Mesenchymal stem cell (in vitro differentiated cells and primary cell): ENCODE measurements at regions not wholly inside any gene's neighbourhood (a gene's known extent, or its start where the extent isn't known, plus 50 kb on each side); places are given as distances from the start of the nearest gene placed in this dataset.
"Not testable (repeated sequence)": the region's sequence is repeated elsewhere in the genome, so short reads cannot be mapped to it uniquely, and the experiment has no call there.

ENCODE experiments used
- DNase-seq: peaks from one replicate; pipeline ENCODE4 v3.0.0-alpha.2; 2013
- H2AFZ ChIP-seq: one replicate; pipeline ENCODE4 v1.6.1; 2013; ENCODE audit warnings: low read depth, mild to moderate bottlenecking, control low read depth, inconsistent platforms, low read length, moderate library complexity
- H2AK5ac ChIP-seq: 2 replicates; pipeline ENCODE4 v1.6.1; 2013; ENCODE audit warnings: low read length, moderate library complexity, mild to moderate bottlenecking, inconsistent platforms; ENCODE audit not compliant: severe bottlenecking
- H2BK120ac ChIP-seq: one replicate; pipeline ENCODE4 v1.6.1; 2013; ENCODE audit warnings: low read depth, mild to moderate bottlenecking, inconsistent platforms, low read length, moderate library complexity
- H2BK12ac ChIP-seq, 2 experiments: one replicate each; pipeline ENCODE4 v1.6.1; 2013; ENCODE audit warnings: inconsistent platforms in 2 of 2, low read length in 2 of 2, mild to moderate bottlenecking in 2 of 2, moderate library complexity in 2 of 2, control low read depth in 1 of 2
- H2BK15ac ChIP-seq: one replicate; pipeline ENCODE4 v1.6.1; 2013; ENCODE audit warnings: mild to moderate bottlenecking, low read depth, inconsistent platforms; ENCODE audit not compliant: poor library complexity, severe bottlenecking
- H2BK5ac ChIP-seq: 2 replicates; pipeline ENCODE4 v1.6.1; 2013; ENCODE audit warnings: low read depth, mild to moderate bottlenecking, low read length, control low read depth, inconsistent platforms; ENCODE audit not compliant: poor library complexity, severe bottlenecking
- H3K14ac ChIP-seq, 2 experiments: one replicate each; pipeline ENCODE4 v1.6.1; 2013; ENCODE audit warnings: inconsistent platforms in 2 of 2, low read length in 2 of 2, control low read depth in 1 of 2, mild to moderate bottlenecking in 1 of 2, moderate library complexity in 1 of 2
- H3K18ac ChIP-seq, 2 experiments: one replicate each; pipeline ENCODE4 v1.6.1; 2013; ENCODE audit warnings: inconsistent platforms in 2 of 2, low read length in 2 of 2, control low read depth in 1 of 2, low read depth in 1 of 2, mild to moderate bottlenecking in 1 of 2
- H3K23ac ChIP-seq, 2 experiments: one replicate each; pipeline ENCODE4 v1.6.1; 2013; ENCODE audit warnings: inconsistent platforms in 2 of 2, low read length in 2 of 2, mild to moderate bottlenecking in 2 of 2, moderate library complexity in 2 of 2, control low read depth in 1 of 2
- H3K27ac ChIP-seq: 2 replicates; pipeline ENCODE4 v1.5.1; 2013; ENCODE audit warnings: mild to moderate bottlenecking, moderate library complexity, low read length, control low read depth, inconsistent platforms; ENCODE audit not compliant: poor library complexity, severe bottlenecking
- H3K27me3 ChIP-seq, 2 experiments: 2 replicates each; pipeline versions ENCODE4 v1.6.1 to v1.7.0; 2013; ENCODE audit warnings: low read length in 2 of 2, mild to moderate bottlenecking in 2 of 2, moderate library complexity in 2 of 2, control low read depth in 1 of 2, inconsistent platforms in 1 of 2; ENCODE audit not compliant: control insufficient read depth in 1 of 2, insufficient read depth in 1 of 2
- H3K36me3 ChIP-seq, 2 experiments: 2 replicates each; pipeline versions ENCODE4 v1.6.1 to v1.7.0; 2013; ENCODE audit warnings: low read length in 2 of 2, control low read depth in 1 of 2, inconsistent platforms in 1 of 2, low read depth in 1 of 2, mild to moderate bottlenecking in 1 of 2; ENCODE audit not compliant: insufficient read depth in 2 of 2, control insufficient read depth in 1 of 2
- H3K4ac ChIP-seq, 2 experiments: one replicate each; pipeline ENCODE4 v1.6.1; 2013; ENCODE audit warnings: inconsistent platforms in 2 of 2, low read length in 2 of 2, mild to moderate bottlenecking in 2 of 2, moderate library complexity in 2 of 2, control low read depth in 1 of 2, low read depth in 1 of 2
- H3K4me1 ChIP-seq: 2 replicates; pipeline ENCODE4 v1.6.1; 2013; ENCODE audit warnings: low read depth, low read length, control low read depth; ENCODE audit not compliant: control insufficient read depth, insufficient read depth
- H3K4me2 ChIP-seq: 2 replicates; pipeline ENCODE4 v1.6.1; 2013; ENCODE audit warnings: low read length, mild to moderate bottlenecking, inconsistent platforms; ENCODE audit not compliant: poor library complexity, severe bottlenecking
- H3K4me3 ChIP-seq, 2 experiments: 2 replicates each; pipeline versions ENCODE4 v1.5.1 to v1.7.0; 2013; ENCODE audit warnings: low read length in 2 of 2, mild to moderate bottlenecking in 2 of 2, control low read depth in 1 of 2, low read depth in 1 of 2; ENCODE audit not compliant: insufficient read depth in 1 of 2
- H3K79me1 ChIP-seq: replicated peaks from 2 replicates; pipeline ENCODE4 v1.6.1; 2013; ENCODE audit warnings: mild to moderate bottlenecking, control low read depth, low read length, inconsistent platforms; ENCODE audit not compliant: poor library complexity, severe bottlenecking
- H3K9ac ChIP-seq: 2 replicates; pipeline ENCODE4 v1.7.0; 2013; ENCODE audit warnings: mild to moderate bottlenecking, low read length, moderate library complexity
- H3K9me3 ChIP-seq: 2 replicates; pipeline ENCODE4 v1.7.0; 2013; ENCODE audit warnings: mild to moderate bottlenecking, low read length; ENCODE audit not compliant: control insufficient read depth
- H4K8ac ChIP-seq: one replicate; pipeline ENCODE4 v1.6.1; 2013; ENCODE audit warnings: inconsistent platforms, mild to moderate bottlenecking, low read length, moderate library complexity
- H4K91ac ChIP-seq: one replicate; pipeline ENCODE4 v1.6.1; 2013; ENCODE audit warnings: mild to moderate bottlenecking, low read length, inconsistent platforms
- WGBS: methylation state at CpG from one replicate; pipeline ENCODE4 v1.1.7; 2013; ENCODE audit warnings: mixed read lengths; 5-methylcytosine and 5-hydroxymethylcytosine counted together

GRCh38 chr13:18822655-18823639 is 358.7 kb downstream of the TUBA3C start:
- H3K4me3 ChIP-seq, H3K4me1 ChIP-seq, H3K36me3 ChIP-seq, H3K27ac ChIP-seq, H3K14ac ChIP-seq, H3K27me3 ChIP-seq, DNase-seq, H3K18ac ChIP-seq, H2BK5ac ChIP-seq, H2BK12ac ChIP-seq, H3K4me2 ChIP-seq, H4K91ac ChIP-seq, H3K9me3 ChIP-seq, H2BK120ac ChIP-seq, H2BK15ac ChIP-seq, H2AFZ ChIP-seq, H3K79me1 ChIP-seq, H3K4ac ChIP-seq, H4K8ac ChIP-seq, H3K23ac ChIP-seq, H2AK5ac ChIP-seq, H3K9ac ChIP-seq: not testable (repeated sequence)
- 37% methylated on average over 2 of the region's 3 CpGs for WGBS

- not testable (repeated sequence) for H2BK120ac ChIP-seq, H3K4me1 ChIP-seq, H3K36me3 ChIP-seq, H3K79me1 ChIP-seq, H3K9me3 ChIP-seq, H2BK5ac ChIP-seq, H3K18ac ChIP-seq, H3K4ac ChIP-seq, DNase-seq, H3K27me3 ChIP-seq, H2BK15ac ChIP-seq, H3K4me2 ChIP-seq, H3K14ac ChIP-seq, H3K23ac ChIP-seq, H4K8ac ChIP-seq, H2BK12ac ChIP-seq, H4K91ac ChIP-seq, H2AK5ac ChIP-seq, H3K9ac ChIP-seq, H3K4me3 ChIP-seq, H2AFZ ChIP-seq, H3K27ac ChIP-seq
- WGBS, result 92% methylated on average over 2 of the region's 2 CpGs
These were observed 407.6 kb downstream of the TUBA3C start for GRCh38 chr13:18773988-18774387.

- H2BK12ac ChIP-seq, H3K9me3 ChIP-seq, DNase-seq, H3K36me3 ChIP-seq, H3K4me2 ChIP-seq, H3K79me1 ChIP-seq, H4K8ac ChIP-seq, H2BK15ac ChIP-seq, H2AK5ac ChIP-seq, H3K27me3 ChIP-seq, H3K9ac ChIP-seq, H3K23ac ChIP-seq, H2AFZ ChIP-seq, H3K18ac ChIP-seq, H3K27ac ChIP-seq, H3K4me3 ChIP-seq, H2BK120ac ChIP-seq, H4K91ac ChIP-seq, H2BK5ac ChIP-seq, H3K14ac ChIP-seq, H3K4ac ChIP-seq, H3K4me1 ChIP-seq: not testable (repeated sequence)
- 48% methylated on average over 3 of the region's 4 CpGs for WGBS
These were observed 439.9 kb downstream of the TUBA3C start for GRCh38 chr13:18741696-18742095.

GRCh38 chr13:18739310-18739709 is 442.3 kb downstream of the TUBA3C start:
- Histone ChIP-seq H3K18ac (no peak overlapping the region), H3K79me1 (no peaks in the 10 kb centered on the region), H2AFZ (no peak overlapping the region), H2BK12ac (no peak overlapping the region), H3K4me1 (no peaks in the 10 kb centered on the region), H2BK5ac (no peak overlapping the region), H2AK5ac (no peak overlapping the region), H3K4me2 (no peak overlapping the region), H3K36me3 (no peaks in the 10 kb centered on the region), H3K23ac (no peak overlapping the region), H3K27ac (no peak overlapping the region), H3K4me3 (no peak overlapping the region), H4K8ac (no peak overlapping the region), H3K14ac (no peak overlapping the region), H2BK120ac (no peak overlapping the region), H3K4ac (no peak overlapping the region), H4K91ac (no peak overlapping the region), H2BK15ac (no peak overlapping the region), H3K9ac (no peak overlapping the region), H3K9me3 (no peaks in the 10 kb centered on the region), H3K27me3 (no peaks in the 10 kb centered on the region)
- DNase-seq, result no peak
- 7% methylated on average over 1 of the region's 2 CpGs for WGBS
